ENCODE measurements at regions not wholly inside any gene's neighbourhood (a gene's known extent, or its start where the extent isn't known, plus 50 kb on each side); places are given as distances from the start of the nearest gene placed in this dataset.
"Not testable (repeated sequence)": the region's sequence is repeated elsewhere in the genome, so short reads cannot be mapped to it uniquely, and the experiment has no call there.

DNA sequence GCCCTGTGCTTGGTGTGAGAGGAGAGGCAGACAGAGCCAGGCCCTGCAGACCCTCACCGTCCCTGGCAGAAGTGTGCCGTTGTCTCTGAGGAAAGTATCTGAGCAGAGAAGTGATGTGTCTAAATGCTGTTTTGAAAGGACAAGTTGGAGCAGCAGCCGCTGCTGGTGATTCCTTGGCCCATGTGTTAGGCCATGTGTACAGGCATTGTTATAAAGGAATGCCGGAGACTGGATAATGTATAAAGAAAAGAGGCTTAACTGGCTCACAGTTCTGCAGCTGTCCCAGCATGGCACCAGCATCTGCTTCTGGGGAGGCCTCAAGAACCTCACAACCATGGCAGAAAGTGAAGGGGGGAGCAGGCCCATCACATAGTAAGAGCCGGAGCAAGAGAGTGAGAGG lies 334.6 kb upstream of the ATP10A start:
- DNase-seq = no peak
- H3K36me3 ChIP-seq = no peaks in the 10 kb centered on the region
- no peak overlapping the region for H3K4me3 ChIP-seq
- no peak overlapping the region for H3K27ac ChIP-seq
- no peak overlapping the region for H3K9ac ChIP-seq (ENCODE audit: low read depth in 2 of 2, low read length in 2 of 2)
- no peaks in the 10 kb centered on the region for H3K9me3 ChIP-seq
- H3K4me1 ChIP-seq = no peaks in the 10 kb centered on the region
- H3K27me3 ChIP-seq = no peaks in the 10 kb centered on the region
- TF ChIP-seq, protein P1, sequence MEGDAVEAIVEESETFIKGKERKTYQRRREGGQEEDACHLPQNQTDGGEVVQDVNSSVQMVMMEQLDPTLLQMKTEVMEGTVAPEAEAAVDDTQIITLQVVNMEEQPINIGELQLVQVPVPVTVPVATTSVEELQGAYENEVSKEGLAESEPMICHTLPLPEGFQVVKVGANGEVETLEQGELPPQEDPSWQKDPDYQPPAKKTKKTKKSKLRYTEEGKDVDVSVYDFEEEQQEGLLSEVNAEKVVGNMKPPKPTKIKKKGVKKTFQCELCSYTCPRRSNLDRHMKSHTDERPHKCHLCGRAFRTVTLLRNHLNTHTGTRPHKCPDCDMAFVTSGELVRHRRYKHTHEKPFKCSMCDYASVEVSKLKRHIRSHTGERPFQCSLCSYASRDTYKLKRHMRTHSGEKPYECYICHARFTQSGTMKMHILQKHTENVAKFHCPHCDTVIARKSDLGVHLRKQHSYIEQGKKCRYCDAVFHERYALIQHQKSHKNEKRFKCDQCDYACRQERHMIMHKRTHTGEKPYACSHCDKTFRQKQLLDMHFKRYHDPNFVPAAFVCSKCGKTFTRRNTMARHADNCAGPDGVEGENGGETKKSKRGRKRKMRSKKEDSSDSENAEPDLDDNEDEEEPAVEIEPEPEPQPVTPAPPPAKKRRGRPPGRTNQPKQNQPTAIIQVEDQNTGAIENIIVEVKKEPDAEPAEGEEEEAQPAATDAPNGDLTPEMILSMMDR (IDR thresholded peaks at IDR 0.05) = no peak
- intact Hi-C loops (cut with DNase I) = no loop called here

DNA sequence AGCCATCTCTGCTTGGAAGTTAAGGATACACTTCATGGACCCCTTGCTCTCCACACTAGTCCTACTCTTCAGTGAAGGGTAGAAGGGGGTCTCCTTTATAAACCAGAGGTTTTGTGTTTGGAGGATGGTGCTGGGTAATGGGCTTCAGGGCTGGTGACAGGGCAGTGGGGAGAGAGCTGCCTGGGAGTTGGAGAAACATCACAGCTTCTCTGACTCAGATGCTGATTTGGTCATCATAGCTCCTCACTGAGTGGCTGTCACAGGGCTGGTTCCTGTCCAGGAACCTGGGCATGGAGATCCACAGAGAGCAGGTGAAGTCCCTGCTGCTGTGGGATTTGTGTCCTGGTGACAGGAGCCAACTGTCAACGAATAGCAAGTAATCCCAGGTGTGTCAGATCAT lies 333.9 kb upstream of the ATP10A start:
- no peak overlapping the region for H3K4me3 ChIP-seq
- no peaks in the 10 kb centered on the region for H3K27me3 ChIP-seq
- no peak overlapping the region for H3K9ac ChIP-seq (ENCODE audit: low read depth in 2 of 2, low read length in 2 of 2)
- no peak overlapping the region for H3K27ac ChIP-seq
- no peaks in the 10 kb centered on the region for H3K9me3 ChIP-seq
- no peaks in the 10 kb centered on the region for H3K4me1 ChIP-seq
- intact Hi-C loops (cut with DNase I) = no loop called here
- no peak for DNase-seq
- H3K36me3 ChIP-seq = no peaks in the 10 kb centered on the region
- TF ChIP-seq, protein P1 (IDR thresholded peaks at IDR 0.05) = no peak

DNA sequence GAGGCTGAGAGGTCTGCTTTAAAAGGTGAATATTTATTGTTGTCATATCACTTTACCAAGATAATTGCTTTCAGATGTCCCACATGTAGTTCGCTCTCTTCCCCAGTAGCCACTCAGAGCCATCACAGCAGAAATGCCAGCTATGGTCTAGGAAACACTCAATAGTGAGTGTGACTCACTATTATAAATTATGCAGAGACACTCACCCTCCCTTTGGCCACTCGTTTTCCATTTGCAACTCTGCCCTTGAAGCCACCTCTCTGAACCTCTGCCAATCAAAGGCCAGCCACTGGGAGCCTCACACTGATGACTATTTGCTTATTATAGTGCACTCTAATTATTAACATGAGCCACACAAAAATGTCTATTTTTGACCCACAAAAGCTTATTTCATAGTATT lies 328.1 kb upstream of the ATP10A start:
- H3K4me3 ChIP-seq = no peak overlapping the region
- TF ChIP-seq, protein P1 (IDR thresholded peaks at IDR 0.05) = no peak
- H3K27me3 ChIP-seq = no peaks in the 10 kb centered on the region
- H3K36me3 ChIP-seq = no peaks in the 10 kb centered on the region
- H3K9ac ChIP-seq (ENCODE audit: low read depth in 2 of 2, low read length in 2 of 2) = no peak overlapping the region
- intact Hi-C loops (cut with DNase I) = no loop called here
- DNase-seq = no peak
- no peaks in the 10 kb centered on the region for H3K4me1 ChIP-seq
- H3K27ac ChIP-seq = no peak overlapping the region
- H3K9me3 ChIP-seq = no peaks in the 10 kb centered on the region

DNA sequence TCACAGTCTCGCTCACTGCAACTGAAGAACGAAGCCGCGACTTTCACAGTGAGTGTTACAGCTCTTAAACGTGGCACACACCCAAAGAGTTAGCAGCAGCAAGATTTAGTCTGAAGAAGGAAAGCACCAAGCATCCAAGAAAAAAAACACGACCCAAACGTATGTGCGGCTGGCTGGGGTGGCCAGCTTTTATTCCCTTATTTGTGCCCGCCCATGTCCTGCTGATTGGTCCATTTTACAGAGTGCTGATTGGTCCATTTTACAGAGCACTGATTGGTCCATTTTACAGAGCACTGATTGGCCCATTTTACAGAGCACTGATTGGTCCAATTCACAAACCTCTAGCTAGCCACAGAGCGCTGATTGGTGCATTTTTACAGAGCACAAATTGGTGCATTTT lies 323.0 kb upstream of the ATP10A start:
- H3K27me3 ChIP-seq; H3K9ac ChIP-seq (ENCODE audit: low read depth in 2 of 2, low read length in 2 of 2); H3K27ac ChIP-seq; H3K4me1 ChIP-seq; intact Hi-C loops (cut with DNase I); H3K9me3 ChIP-seq; H3K4me3 ChIP-seq; H3K36me3 ChIP-seq; DNase-seq: not testable (repeated sequence)

DNA sequence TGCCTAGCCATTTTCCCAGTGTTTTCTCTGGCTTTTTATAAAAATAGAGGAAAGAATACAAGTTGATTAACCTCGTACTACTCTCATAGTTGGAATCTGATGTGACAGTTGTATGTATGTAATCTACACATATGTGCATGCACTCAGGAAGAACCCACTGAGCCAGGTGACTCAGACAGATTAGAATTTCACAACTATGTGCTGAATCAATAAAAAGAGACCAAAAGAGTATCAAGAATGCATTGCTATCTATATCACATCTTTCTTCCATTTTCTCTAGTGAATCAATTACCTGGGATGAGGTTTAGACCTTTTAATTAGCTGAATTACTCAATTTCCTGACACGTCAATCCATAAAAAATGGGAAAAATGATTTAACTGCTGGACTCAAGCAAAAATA lies 319.3 kb upstream of the ATP10A start:
- DNase-seq = no peak
- no peaks in the 10 kb centered on the region for H3K9me3 ChIP-seq
- TF ChIP-seq, protein P1 (IDR thresholded peaks at IDR 0.05) = no peak
- no peak overlapping the region for H3K9ac ChIP-seq (ENCODE audit: low read depth in 2 of 2, low read length in 2 of 2)
- H3K4me3 ChIP-seq = no peak overlapping the region
- no peak overlapping the region for H3K27ac ChIP-seq
- H3K27me3 ChIP-seq = no peaks in the 10 kb centered on the region
- no peaks in the 10 kb centered on the region for H3K36me3 ChIP-seq
- no peaks in the 10 kb centered on the region for H3K4me1 ChIP-seq
- intact Hi-C loops (cut with DNase I) = no loop called here

DNA sequence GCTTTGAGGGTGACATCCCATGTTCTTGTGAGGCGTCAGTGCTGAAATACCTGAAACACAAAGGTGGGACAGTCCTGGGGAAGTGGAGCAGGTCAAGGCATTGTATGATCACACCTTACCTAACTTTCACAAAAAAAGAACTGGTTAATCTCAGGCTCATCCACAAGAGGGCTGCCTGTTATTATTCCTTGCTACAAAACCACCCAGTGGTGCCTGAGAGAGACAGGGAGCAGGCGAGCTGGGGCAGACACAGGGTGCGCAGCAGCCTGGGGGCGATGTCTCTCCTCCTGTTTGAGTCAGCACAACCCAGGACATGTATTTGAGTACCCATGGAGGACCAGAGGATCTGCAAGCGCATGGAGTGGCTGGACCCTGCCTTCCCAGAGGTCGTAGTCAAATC lies 316.8 kb upstream of the ATP10A start:
- no peaks in the 10 kb centered on the region for H3K27me3 ChIP-seq
- intact Hi-C loops (cut with DNase I) = no loop called here
- H3K27ac ChIP-seq = no peak overlapping the region
- no peaks in the 10 kb centered on the region for H3K36me3 ChIP-seq
- no peak overlapping the region for H3K9ac ChIP-seq (ENCODE audit: low read depth in 2 of 2, low read length in 2 of 2)
- no peaks in the 10 kb centered on the region for H3K9me3 ChIP-seq
- no peak for DNase-seq
- TF ChIP-seq, protein P1 (IDR thresholded peaks at IDR 0.05) = no peak
- no peak overlapping the region for H3K4me3 ChIP-seq
- no peaks in the 10 kb centered on the region for H3K4me1 ChIP-seq

Data from colonic mucosa (tissue), 4 donors.